Smooth muscle cell (in vitro differentiated cells): ENCODE measurements at regions not wholly inside any gene's neighbourhood (a gene's known extent, or its start where the extent isn't known, plus 50 kb on each side); places are given as distances from the start of the nearest gene placed in this dataset.

Experiments used
- DNase-seq: peaks from one replicate; lab custom pipeline; 2025; ENCODE audit not compliant: unreplicated experiment; lab: John Stamatoyannopoulos, UW
- H2AFZ ChIP-seq: fragments of 200-600 bp; sonication (generic); 2 replicates; pipeline ENCODE4 v1.6.0; 2016; ENCODE audit warnings: antibody characterized with exemption, low read depth, mild to moderate bottlenecking
- H3F3A ChIP-seq: fragments of 200-600 bp; sonication (generic); 2 replicates; pipeline ENCODE4 v1.6.0; 2017; ENCODE audit warnings: antibody characterized with exemption, low read depth
- H3K27ac ChIP-seq: fragments of 200-600 bp; sonication (generic); 2 replicates; pipeline ENCODE4 v1.5.1; 2016; ENCODE audit warnings: low read depth, mild to moderate bottlenecking
- H3K27me3 ChIP-seq: fragments of 200-600 bp; sonication (generic); 2 replicates; pipeline ENCODE4 v1.6.1; 2016; ENCODE audit warnings: low read depth, mild to moderate bottlenecking
- H3K36me3 ChIP-seq: fragments of 200-600 bp; sonication (generic); 2 replicates; pipeline ENCODE4 v1.5.1; 2016; ENCODE audit warnings: low read depth
- H3K4me1 ChIP-seq: fragments of 200-600 bp; sonication (generic); 2 replicates; pipeline ENCODE4 v1.5.1; 2016; ENCODE audit warnings: low read depth
- H3K4me2 ChIP-seq: fragments of 200-600 bp; sonication (generic); 2 replicates; pipeline ENCODE4 v1.6.0; 2016; ENCODE audit warnings: mild to moderate bottlenecking
- H3K4me3 ChIP-seq: fragments of 200-600 bp; sonication (generic); 2 replicates; pipeline ENCODE4 v1.5.1; 2016; ENCODE audit warnings: mild to moderate bottlenecking
- H3K79me2 ChIP-seq: fragments of 200-600 bp; sonication (generic); 2 replicates; pipeline ENCODE4 v1.6.0; 2016; ENCODE audit warnings: low read depth, mild to moderate bottlenecking
- H3K9ac ChIP-seq: fragments of 200-600 bp; sonication (generic); 2 replicates; pipeline ENCODE4 v1.6.0; 2016; ENCODE audit warnings: low read depth
- H3K9me3 ChIP-seq: fragments of 200-600 bp; sonication (generic); replicated peaks from 2 replicates; pipeline ENCODE4 v1.5.1; 2016; ENCODE audit warnings: low read depth
- H4K20me1 ChIP-seq: fragments of 200-600 bp; sonication (generic); 2 replicates; pipeline ENCODE4 v1.6.0; 2016; ENCODE audit warnings: low read depth
- CTCF ChIP-seq: fragments of 200-600 bp; sonication (generic); IDR thresholded peaks from 2 replicates; pipeline ENCODE4 v1.5.1; 2017; ENCODE audit warnings: borderline replicate concordance, mild to moderate bottlenecking, antibody characterized with exemption; ENCODE audit not compliant: insufficient read depth, poor library complexity, severe bottlenecking
- WGBS: methylation state at CpG from one replicate; pipeline ENCODE4 v1.1.7; 2016; ENCODE audit warnings: low lambda C conversion rate; 5-methylcytosine and 5-hydroxymethylcytosine counted together

- 77% methylated on average over 2 of the region's 2 CpGs for WGBS
- H4K20me1 ChIP-seq = no peaks in the 10 kb centered on the region
- H3K4me1 ChIP-seq = no peaks in the 10 kb centered on the region
- no peak for DNase-seq
- H3K9me3 ChIP-seq = no peaks in the 10 kb centered on the region
- no peak overlapping the region for H3K9ac ChIP-seq
- H3K27ac ChIP-seq = no peak overlapping the region
- no peaks in the 10 kb centered on the region for H3K27me3 ChIP-seq
- H3K79me2 ChIP-seq = no peaks in the 10 kb centered on the region
- H3K4me2 ChIP-seq = no peak overlapping the region
- no peaks in the 10 kb centered on the region for H3F3A ChIP-seq
- H3K4me3 ChIP-seq = no peak overlapping the region
- H2AFZ ChIP-seq = no peak overlapping the region
- H3K36me3 ChIP-seq = no peaks in the 10 kb centered on the region
- TF ChIP-seq CTCF = no peak
Measured at GRCh38 chr18:30056528-30056927, 986.0 kb downstream of the DSC3 start.

GRCh38 chr18:30044496-30044895 lies 998.0 kb downstream of the DSC3 start:
- no peak for DNase-seq
- H3F3A ChIP-seq = no peaks in the 10 kb centered on the region
- H3K4me3 ChIP-seq = no peak overlapping the region
- no peaks in the 10 kb centered on the region for H3K27me3 ChIP-seq
- H2AFZ ChIP-seq = no peak overlapping the region
- no peak overlapping the region for H3K9ac ChIP-seq
- no peaks in the 10 kb centered on the region for H3K9me3 ChIP-seq
- WGBS = 67% methylated on average over 5 of the region's 5 CpGs
- no peak overlapping the region for H3K27ac ChIP-seq
- TF ChIP-seq CTCF = no peak
- H3K4me2 ChIP-seq = no peak overlapping the region
- H3K36me3 ChIP-seq = no peaks in the 10 kb centered on the region
- H3K4me1 ChIP-seq = no peaks in the 10 kb centered on the region
- H3K79me2 ChIP-seq = no peaks in the 10 kb centered on the region
- no peaks in the 10 kb centered on the region for H4K20me1 ChIP-seq

- no peak overlapping the region for H3K4me3 ChIP-seq
- H3K27ac ChIP-seq = no peak overlapping the region
- no peaks in the 10 kb centered on the region for H4K20me1 ChIP-seq
- no peaks in the 10 kb centered on the region for H3K79me2 ChIP-seq
- H3F3A ChIP-seq = no peaks in the 10 kb centered on the region
- H2AFZ ChIP-seq = no peak overlapping the region
- no peaks in the 10 kb centered on the region for H3K27me3 ChIP-seq
- no peak for TF ChIP-seq CTCF
- no peaks in the 10 kb centered on the region for H3K4me1 ChIP-seq
- H3K9me3 ChIP-seq = no peaks in the 10 kb centered on the region
- H3K4me2 ChIP-seq = no peak overlapping the region
- no peak overlapping the region for H3K9ac ChIP-seq
- DNase-seq = no peak
- H3K36me3 ChIP-seq = no peaks in the 10 kb centered on the region
Measured at GRCh38 chr18:30039201-30039600, 1003.3 kb downstream of the DSC3 start.

- no peak for TF ChIP-seq CTCF
- Histone ChIP-seq H3K79me2 (no peaks in the 10 kb centered on the region), H3K36me3 (no peaks in the 10 kb centered on the region), H3K9me3 (no peaks in the 10 kb centered on the region), H4K20me1 (no peaks in the 10 kb centered on the region), H3K27me3 (no peaks in the 10 kb centered on the region), H3K9ac (no peak overlapping the region), H3K4me3 (no peak overlapping the region), H3K27ac (no peak overlapping the region), H3F3A (no peaks in the 10 kb centered on the region), H3K4me2 (no peak overlapping the region), H2AFZ (no peak overlapping the region), H3K4me1 (no peaks in the 10 kb centered on the region)
- no peak for DNase-seq
- 87% methylated on average over 3 of the region's 3 CpGs for WGBS
Measured at GRCh38 chr18:30034818-30035217, 1007.7 kb downstream of the DSC3 start.
